ENCODE measurements at regions not wholly inside any gene's neighbourhood (a gene's known extent, or its start where the extent isn't known, plus 50 kb on each side); places are given as distances from the start of the nearest gene placed in this dataset.
A peak's percentile ranks its signal among the peaks of the same experiment; 100 is the strongest.

DNA sequence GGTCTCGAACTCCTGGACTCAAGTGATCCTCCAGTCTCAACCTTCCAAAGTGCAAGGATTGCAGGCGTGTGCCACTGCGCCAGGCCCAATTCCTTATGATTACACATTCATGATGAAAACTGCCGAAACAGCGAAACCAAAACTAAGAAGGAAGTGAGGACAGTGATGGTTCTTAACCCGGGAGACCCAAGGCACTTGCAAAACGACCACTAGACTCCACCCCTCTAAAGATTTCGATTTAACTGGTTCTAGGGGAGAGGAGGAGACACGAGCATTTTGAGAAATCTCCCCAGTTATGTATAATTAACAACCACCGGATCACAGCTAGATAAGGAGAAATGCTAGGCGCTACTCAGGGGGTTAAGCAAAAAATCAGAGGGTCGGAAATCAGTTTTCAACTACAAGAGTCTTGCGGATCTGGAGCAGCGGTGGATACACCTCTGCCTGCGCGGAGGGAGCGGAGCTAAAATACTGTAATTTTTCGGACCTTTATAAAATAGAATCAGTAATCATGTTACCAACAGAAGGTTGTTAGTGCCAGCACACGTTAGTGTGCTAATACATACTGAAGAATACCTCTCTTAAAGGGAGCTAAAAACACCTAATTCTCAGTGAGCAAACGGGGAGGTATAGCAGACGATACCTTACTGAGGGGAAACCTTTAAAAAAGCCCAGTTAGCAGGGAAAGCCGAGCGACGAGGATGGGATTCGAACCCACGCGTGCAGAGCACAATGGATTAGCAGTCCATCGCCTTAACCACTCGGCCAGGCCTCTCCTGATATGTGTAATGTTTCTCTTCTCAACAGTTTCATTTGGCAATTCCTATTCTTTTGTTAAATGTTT lies 60.0 kb upstream of the BTN3A2 start:
- peak in 1 of 2 experiments; percentile 91 for DNase-seq (ENCODE audit: low read depth in 1 of 2, low spot score in 1 of 2)
- no peaks in the 10 kb centered on the region for H3K9me3 ChIP-seq
- WGBS (ENCODE audit: missing lambda C conversion rate), result 1% methylated on average over 29 of the region's 29 CpGs
- FAIRE-seq, result no peak
- peak overlapping the region; percentile 78 for H3K4me2 ChIP-seq
- POLR2A ChIA-PET, result interaction anchor here (0.8 to 1.3 kb wide), 3 partner anchors 9 to 71 kb away, joined by 3 to 5 read pairs (median 4); a partner anchor contains a TSS
- ATAC-seq, result peak; percentile 88 to 93
- peaks cover 15% of the 10 kb centered on the region for H3K4me1 ChIP-seq
- peak overlapping the region; percentile 59 for H3K4me3 ChIP-seq
- CTCF ChIA-PET, result interaction anchor here (1.0 kb wide), 1 partner anchor 37 kb away, joined by 3 read pairs; no protein-coding TSS in a partner anchor
- peak overlapping the region; percentile 83 to 90 for H3K27ac ChIP-seq
- TF ChIP-seq, protein P1, sequence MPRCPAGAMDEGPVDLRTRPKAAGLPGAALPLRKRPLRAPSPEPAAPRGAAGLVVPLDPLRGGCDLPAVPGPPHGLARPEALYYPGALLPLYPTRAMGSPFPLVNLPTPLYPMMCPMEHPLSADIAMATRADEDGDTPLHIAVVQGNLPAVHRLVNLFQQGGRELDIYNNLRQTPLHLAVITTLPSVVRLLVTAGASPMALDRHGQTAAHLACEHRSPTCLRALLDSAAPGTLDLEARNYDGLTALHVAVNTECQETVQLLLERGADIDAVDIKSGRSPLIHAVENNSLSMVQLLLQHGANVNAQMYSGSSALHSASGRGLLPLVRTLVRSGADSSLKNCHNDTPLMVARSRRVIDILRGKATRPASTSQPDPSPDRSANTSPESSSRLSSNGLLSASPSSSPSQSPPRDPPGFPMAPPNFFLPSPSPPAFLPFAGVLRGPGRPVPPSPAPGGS (IDR thresholded peaks at IDR 0.05), result no peak
- TF ChIP-seq NFE2L2 (conservative IDR thresholded peaks at IDR 0.05; ENCODE audit: low read length), result no peak
- TF ChIP-seq POLR2A (IDR thresholded peaks at IDR 0.05; ENCODE audit: low read length), result no peak
- TF ChIP-seq POLR2AphosphoS2 (conservative IDR thresholded peaks at IDR 0.05; ENCODE audit: low read length), result no peak
- TF ChIP-seq EP300 (IDR thresholded peaks at IDR 0.05), result no peak
- TF ChIP-seq MYC (IDR thresholded peaks at IDR 0.05; ENCODE audit: borderline replicate concordance, low read length), result no peak
- no peak for TF ChIP-seq ZC3H11A (IDR thresholded peaks at IDR 0.05)
- TF ChIP-seq FOSL2 (IDR thresholded peaks at IDR 0.05), result no peak
- no peak for TF ChIP-seq FOSL2 (CRISPR knock-in tag; IDR thresholded peaks at IDR 0.05)
- no peak for TF ChIP-seq MAZ (IDR thresholded peaks at IDR 0.05; ENCODE audit: borderline replicate concordance, low read depth, low read length)
- TF ChIP-seq RARB (CRISPR knock-in tag; IDR thresholded peaks at IDR 0.05), result no peak
- no peak for TF ChIP-seq HEYL (CRISPR knock-in tag; IDR thresholded peaks at IDR 0.05)
- no peak for TF ChIP-seq TFCP2L1 (CRISPR knock-in tag; IDR thresholded peaks at IDR 0.05)
- TF ChIP-seq, protein P2, sequence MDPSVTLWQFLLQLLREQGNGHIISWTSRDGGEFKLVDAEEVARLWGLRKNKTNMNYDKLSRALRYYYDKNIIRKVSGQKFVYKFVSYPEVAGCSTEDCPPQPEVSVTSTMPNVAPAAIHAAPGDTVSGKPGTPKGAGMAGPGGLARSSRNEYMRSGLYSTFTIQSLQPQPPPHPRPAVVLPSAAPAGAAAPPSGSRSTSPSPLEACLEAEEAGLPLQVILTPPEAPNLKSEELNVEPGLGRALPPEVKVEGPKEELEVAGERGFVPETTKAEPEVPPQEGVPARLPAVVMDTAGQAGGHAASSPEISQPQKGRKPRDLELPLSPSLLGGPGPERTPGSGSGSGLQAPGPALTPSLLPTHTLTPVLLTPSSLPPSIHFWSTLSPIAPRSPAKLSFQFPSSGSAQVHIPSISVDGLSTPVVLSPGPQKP (IDR thresholded peaks at IDR 0.05; ENCODE audit: low read depth, low read length), result no peak
- peak; percentile 41; the same call in 1 of the 2 replicates for TF ChIP-seq SREBF2 (IDR thresholded peaks at IDR 0.05)
- TF ChIP-seq HOXB5 (CRISPR knock-in tag; IDR thresholded peaks at IDR 0.05), result no peak
- peak in 1 of 2 experiments; percentile 50; a peak in 1 of 4 replicates for TF ChIP-seq CEBPB (IDR thresholded peaks at IDR 0.05)
- no peak for TF ChIP-seq HOXB13 (CRISPR knock-in tag; IDR thresholded peaks at IDR 0.05; ENCODE audit: low read depth)
- TF ChIP-seq KDM1A (IDR thresholded peaks at IDR 0.05; ENCODE audit: low read depth), result no peak
- no peak for TF ChIP-seq ZNF302 (CRISPR knock-in tag; IDR thresholded peaks at IDR 0.05)
- TF ChIP-seq, protein P3, sequence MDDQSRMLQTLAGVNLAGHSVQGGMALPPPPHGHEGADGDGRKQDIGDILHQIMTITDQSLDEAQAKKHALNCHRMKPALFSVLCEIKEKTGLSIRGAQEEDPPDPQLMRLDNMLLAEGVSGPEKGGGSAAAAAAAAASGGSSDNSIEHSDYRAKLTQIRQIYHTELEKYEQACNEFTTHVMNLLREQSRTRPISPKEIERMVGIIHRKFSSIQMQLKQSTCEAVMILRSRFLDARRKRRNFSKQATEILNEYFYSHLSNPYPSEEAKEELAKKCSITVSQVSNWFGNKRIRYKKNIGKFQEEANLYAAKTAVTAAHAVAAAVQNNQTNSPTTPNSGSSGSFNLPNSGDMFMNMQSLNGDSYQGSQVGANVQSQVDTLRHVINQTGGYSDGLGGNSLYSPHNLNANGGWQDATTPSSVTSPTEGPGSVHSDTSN (IDR thresholded peaks at IDR 0.05), result no peak
- TF ChIP-seq RAD21 (conservative IDR thresholded peaks at IDR 0.05 in 1 of 2, IDR thresholded peaks at IDR 0.05 in 1 of 2), result 0 out of 5 replicates have a peak, but pooled peaks of 1 of the 2 experiments have one; percentile 3
- TF ChIP-seq GATA3 (IDR thresholded peaks at IDR 0.05; ENCODE audit: borderline replicate concordance), result no peak
- TF ChIP-seq ZFP36 (IDR thresholded peaks at IDR 0.05; ENCODE audit: borderline replicate concordance, partially characterized antibody), result no peak
- TF ChIP-seq REST (IDR thresholded peaks at IDR 0.05), result no peak
- TF ChIP-seq, protein P4, sequence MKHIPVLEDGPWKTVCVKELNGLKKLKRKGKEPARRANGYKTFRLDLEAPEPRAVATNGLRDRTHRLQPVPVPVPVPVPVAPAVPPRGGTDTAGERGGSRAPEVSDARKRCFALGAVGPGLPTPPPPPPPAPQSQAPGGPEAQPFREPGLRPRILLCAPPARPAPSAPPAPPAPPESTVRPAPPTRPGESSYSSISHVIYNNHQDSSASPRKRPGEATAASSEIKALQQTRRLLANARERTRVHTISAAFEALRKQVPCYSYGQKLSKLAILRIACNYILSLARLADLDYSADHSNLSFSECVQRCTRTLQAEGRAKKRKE (CRISPR knock-in tag; IDR thresholded peaks at IDR 0.05; ENCODE audit: low read depth), result no peak
- no peak for TF ChIP-seq FOSB (CRISPR knock-in tag; IDR thresholded peaks at IDR 0.05)
- no peak for TF ChIP-seq CBX8 (IDR thresholded peaks at IDR 0.05)
- TF ChIP-seq MAX (IDR thresholded peaks at IDR 0.05), result peak; percentile 62; the same call in 1 of the 2 replicates
- no peak for TF ChIP-seq HMGXB4 (CRISPR knock-in tag; IDR thresholded peaks at IDR 0.05; ENCODE audit: borderline replicate concordance)
- TF ChIP-seq EHF (CRISPR knock-in tag; IDR thresholded peaks at IDR 0.05), result no peak

Measured in A549 (cell line).